ENCODE measurements at regions not wholly inside any gene's neighbourhood (a gene's known extent, or its start where the extent isn't known, plus 50 kb on each side); places are given as distances from the start of the nearest gene placed in this dataset.

DNA sequence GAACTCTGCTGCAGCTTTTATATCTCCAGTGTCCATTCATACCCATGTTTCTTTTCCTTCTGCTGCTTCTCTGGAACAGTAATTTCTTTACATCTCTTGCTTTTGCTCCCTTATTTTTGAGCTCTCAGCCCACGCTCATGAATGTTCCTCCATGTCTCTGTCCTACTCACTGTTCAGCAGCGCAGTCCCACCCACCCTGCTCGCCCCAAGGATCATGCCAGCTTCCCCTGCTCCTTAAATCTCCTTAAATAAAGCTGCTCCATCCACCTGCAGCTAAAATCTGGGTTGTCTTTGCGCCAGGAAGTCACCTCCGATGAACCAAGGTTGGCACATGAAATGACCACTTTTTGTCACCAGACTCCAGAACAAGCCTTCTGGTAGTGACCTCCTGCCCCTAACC, 201.1 kb upstream of the RGS6 start:
- TF ChIP-seq, protein P1, sequence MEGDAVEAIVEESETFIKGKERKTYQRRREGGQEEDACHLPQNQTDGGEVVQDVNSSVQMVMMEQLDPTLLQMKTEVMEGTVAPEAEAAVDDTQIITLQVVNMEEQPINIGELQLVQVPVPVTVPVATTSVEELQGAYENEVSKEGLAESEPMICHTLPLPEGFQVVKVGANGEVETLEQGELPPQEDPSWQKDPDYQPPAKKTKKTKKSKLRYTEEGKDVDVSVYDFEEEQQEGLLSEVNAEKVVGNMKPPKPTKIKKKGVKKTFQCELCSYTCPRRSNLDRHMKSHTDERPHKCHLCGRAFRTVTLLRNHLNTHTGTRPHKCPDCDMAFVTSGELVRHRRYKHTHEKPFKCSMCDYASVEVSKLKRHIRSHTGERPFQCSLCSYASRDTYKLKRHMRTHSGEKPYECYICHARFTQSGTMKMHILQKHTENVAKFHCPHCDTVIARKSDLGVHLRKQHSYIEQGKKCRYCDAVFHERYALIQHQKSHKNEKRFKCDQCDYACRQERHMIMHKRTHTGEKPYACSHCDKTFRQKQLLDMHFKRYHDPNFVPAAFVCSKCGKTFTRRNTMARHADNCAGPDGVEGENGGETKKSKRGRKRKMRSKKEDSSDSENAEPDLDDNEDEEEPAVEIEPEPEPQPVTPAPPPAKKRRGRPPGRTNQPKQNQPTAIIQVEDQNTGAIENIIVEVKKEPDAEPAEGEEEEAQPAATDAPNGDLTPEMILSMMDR (IDR thresholded peaks at IDR 0.05; ENCODE audit: low read depth, low read length, missing input control): no peak
- TF ChIP-seq TAF1 (conservative IDR thresholded peaks at IDR 0.05): no peak
- no peak for TF ChIP-seq NR2F2 (IDR thresholded peaks at IDR 0.05)
